ENCODE measurements at regions not wholly inside any gene's neighbourhood (a gene's known extent, or its start where the extent isn't known, plus 50 kb on each side); places are given as distances from the start of the nearest gene placed in this dataset.

DNA sequence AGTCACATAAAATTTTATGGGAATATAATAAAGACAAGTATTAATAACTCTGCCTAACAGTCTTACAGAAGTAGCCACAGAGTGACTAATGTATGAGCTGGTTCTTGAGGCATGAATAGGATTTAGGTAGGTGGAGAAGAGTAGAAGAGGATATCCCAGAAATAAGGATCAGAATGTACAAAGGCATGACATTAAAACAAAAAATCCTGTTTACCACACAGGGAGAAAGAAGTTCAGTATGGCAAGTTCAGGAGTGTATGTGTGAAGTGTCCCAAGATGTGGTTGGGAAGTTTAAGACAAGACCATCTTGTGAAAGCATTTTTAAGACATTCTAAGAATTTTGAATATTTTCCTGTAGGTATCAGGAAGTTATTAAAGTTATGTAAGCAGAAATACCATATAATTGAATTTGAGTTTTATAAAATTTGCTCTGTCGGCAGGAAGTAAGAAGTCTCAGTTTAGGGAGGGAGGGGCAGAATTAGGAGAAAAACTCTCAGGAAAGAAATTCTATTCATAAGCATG is 64.7 kb upstream of the CAV2 start (continued):
- TF ChIP-seq CEBPB (IDR thresholded peaks at IDR 0.05; ENCODE audit: low read depth) (peak; percentile 51; the same call in 1 of the 2 replicates), JUND (IDR thresholded peaks at IDR 0.05) (peak; percentile 80), EGR1 (IDR thresholded peaks at IDR 0.05; ENCODE audit: low read depth) (peak; percentile 61), SP1 (IDR thresholded peaks at IDR 0.05; ENCODE audit: low read depth) (peak; percentile 82; the same call in 1 of the 2 replicates), ELF1 (IDR thresholded peaks at IDR 0.05; ENCODE audit: borderline replicate concordance, low read depth) (no peak), EZH2 (IDR thresholded peaks at IDR 0.05) (no peak), SRF (IDR thresholded peaks at IDR 0.05; ENCODE audit: low read depth) (peak; percentile 51; the same call in 1 of the 2 replicates), ZNF274 (IDR thresholded peaks at IDR 0.05; ENCODE audit: low read depth, low read length) (no peak), FOSL1 (IDR thresholded peaks at IDR 0.05; ENCODE audit: low read depth) (peak; percentile 90)
- TF ChIP-seq, protein P1, sequence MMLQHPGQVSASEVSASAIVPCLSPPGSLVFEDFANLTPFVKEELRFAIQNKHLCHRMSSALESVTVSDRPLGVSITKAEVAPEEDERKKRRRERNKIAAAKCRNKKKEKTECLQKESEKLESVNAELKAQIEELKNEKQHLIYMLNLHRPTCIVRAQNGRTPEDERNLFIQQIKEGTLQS (IDR thresholded peaks at IDR 0.05): no peak
- TF ChIP-seq, protein P2, sequence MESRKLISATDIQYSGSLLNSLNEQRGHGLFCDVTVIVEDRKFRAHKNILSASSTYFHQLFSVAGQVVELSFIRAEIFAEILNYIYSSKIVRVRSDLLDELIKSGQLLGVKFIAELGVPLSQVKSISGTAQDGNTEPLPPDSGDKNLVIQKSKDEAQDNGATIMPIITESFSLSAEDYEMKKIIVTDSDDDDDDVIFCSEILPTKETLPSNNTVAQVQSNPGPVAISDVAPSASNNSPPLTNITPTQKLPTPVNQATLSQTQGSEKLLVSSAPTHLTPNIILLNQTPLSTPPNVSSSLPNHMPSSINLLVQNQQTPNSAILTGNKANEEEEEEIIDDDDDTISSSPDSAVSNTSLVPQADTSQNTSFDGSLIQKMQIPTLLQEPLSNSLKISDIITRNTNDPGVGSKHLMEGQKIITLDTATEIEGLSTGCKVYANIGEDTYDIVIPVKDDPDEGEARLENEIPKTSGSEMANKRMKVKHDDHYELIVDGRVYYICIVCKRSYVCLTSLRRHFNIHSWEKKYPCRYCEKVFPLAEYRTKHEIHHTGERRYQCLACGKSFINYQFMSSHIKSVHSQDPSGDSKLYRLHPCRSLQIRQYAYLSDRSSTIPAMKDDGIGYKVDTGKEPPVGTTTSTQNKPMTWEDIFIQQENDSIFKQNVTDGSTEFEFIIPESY (IDR thresholded peaks at IDR 0.05; ENCODE audit: extremely low read depth, insufficient replicate concordance, low read length): no peak

DNA sequence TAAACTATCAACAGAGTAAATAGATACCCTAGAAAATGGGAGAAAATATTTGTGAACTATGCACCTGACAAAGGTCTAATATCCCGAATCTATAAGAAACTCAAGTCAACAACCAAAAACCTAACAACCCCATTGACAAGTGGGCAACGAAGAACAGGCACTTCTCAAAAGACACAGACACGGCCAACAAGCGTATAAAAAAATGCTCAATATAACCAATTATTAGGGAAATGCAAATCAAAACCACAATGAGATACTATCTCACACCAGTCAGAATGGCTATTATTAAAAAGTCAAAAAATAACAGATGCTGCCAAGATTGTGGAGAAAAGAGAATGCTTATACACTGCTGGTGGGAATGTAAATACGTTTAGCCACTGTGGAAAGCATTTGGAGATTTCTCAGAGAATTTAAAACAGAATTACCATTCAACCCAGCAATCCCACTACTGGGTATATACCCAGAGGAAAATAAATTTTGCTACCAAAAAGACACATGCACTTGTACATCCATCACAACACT is 63.2 kb upstream of the CAV2 start:
- no peak for ATAC-seq
- H3K27ac ChIP-seq (ENCODE audit: low read depth, low read length): peak overlapping the region; percentile 96; the same call in 1 of the 2 replicates
- H3K9ac ChIP-seq (ENCODE audit: low read length): no peak overlapping the region
- H3K9me3 ChIP-seq (ENCODE audit: control insufficient read depth in 1 of 2, insufficient read depth in 1 of 2, low read depth in 1 of 2, low read length in 2 of 2): no peaks in the 10 kb centered on the region
- POLR2A ChIA-PET: interaction anchor here (1.0 kb wide), 1 partner anchor 90 kb away, joined by 4 read pairs; no protein-coding TSS in a partner anchor
- H3K79me2 ChIP-seq (ENCODE audit: insufficient read depth, low read length): peaks cover 21% of the 10 kb centered on the region; the same call in 1 of the 2 replicates
- no peaks in the 10 kb centered on the region for H4K20me1 ChIP-seq (ENCODE audit: insufficient read depth)
- H3K36me3 ChIP-seq (ENCODE audit: control insufficient read depth in 1 of 2, insufficient read depth in 2 of 2, low read length in 2 of 2): peaks cover 0 to 25% of the 10 kb centered on the region in 2 experiments; a peak in 2 of 4 replicates
- H3K4me3 ChIP-seq (replicated peaks in 1 of 2; ENCODE audit: low read depth in 1 of 2, low read length in 2 of 2): no peak overlapping the region
- CTCF ChIA-PET: no interaction called here
- no peak for TF ChIP-seq EGR1 (IDR thresholded peaks at IDR 0.05; ENCODE audit: low read depth)
- TF ChIP-seq ELF1 (IDR thresholded peaks at IDR 0.05; ENCODE audit: borderline replicate concordance, low read depth): no peak
- no peak for TF ChIP-seq POLR2A (IDR thresholded peaks at IDR 0.05; ENCODE audit: borderline replicate concordance, extremely low read depth, insufficient read depth, insufficient read length)
- no peak for TF ChIP-seq FOSL1 (IDR thresholded peaks at IDR 0.05; ENCODE audit: low read depth)
- TF ChIP-seq, protein P3, sequence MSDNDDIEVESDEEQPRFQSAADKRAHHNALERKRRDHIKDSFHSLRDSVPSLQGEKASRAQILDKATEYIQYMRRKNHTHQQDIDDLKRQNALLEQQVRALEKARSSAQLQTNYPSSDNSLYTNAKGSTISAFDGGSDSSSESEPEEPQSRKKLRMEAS (IDR thresholded peaks at IDR 0.05): no peak
- DNase-seq (ENCODE audit: low read depth, low spot score): no peak
- no peaks in the 10 kb centered on the region for H3K9me2 ChIP-seq (ENCODE audit: insufficient read depth)
- intact Hi-C loops (cut with micrococcal nuclease): no loop called here
- no peak overlapping the region for H3K4me2 ChIP-seq (ENCODE audit: low read length)
- H2AFZ ChIP-seq (ENCODE audit: low read depth, low read length, poor library complexity, severe bottlenecking): no peak overlapping the region
- RAD21 ChIA-PET (ENCODE audit: low non-redundant PET in 1 of 2, low total read pairs in 2 of 2, uncharacterized antibody in 2 of 2, unreplicated experiment in 2 of 2): no interaction called here
- H3K4me1 ChIP-seq (ENCODE audit: control insufficient read depth in 1 of 2, insufficient read depth in 2 of 2, low read length in 2 of 2): peaks cover 62 to 87% of the 10 kb centered on the region in 2 experiments
- H3K27me3 ChIP-seq (ENCODE audit: insufficient read depth, low read length): no peaks in the 10 kb centered on the region
- BruUV-seq (replicated peaks): no TSS peak

Measured in HCT116 (cell line).